ENCODE measurements at regions not wholly inside any gene's neighbourhood (a gene's known extent, or its start where the extent isn't known, plus 50 kb on each side); places are given as distances from the start of the nearest gene placed in this dataset.

DNA sequence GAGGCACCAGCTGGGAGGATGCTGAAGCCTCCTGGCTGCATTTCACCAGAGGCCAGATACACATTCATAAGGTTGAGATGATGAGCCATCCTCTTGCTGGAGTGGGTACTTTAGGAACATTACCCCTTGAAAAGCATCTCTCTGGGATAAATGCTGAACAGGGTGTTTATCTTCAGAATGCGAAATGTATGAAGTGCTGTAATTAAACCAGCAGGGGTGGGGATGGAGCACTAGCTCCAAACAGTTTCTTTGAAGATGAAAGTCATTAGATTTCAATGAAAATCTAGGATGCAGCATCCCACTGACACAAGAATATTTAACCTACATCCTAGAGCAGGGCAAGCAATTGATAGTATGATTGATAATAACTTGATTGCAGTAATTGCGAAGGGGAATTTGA is 158.1 kb downstream of the CYLD start:
- ATAC-seq (ENCODE audit: low FRiP score in 2 of 2) = no peak
- no peaks in the 10 kb centered on the region for H3K4me1 ChIP-seq
- WGBS, 2 donors = 81 to 95% methylated on average over 2 of the region's 2 CpGs
- H3K4me3 ChIP-seq = no peak overlapping the region
- no peaks in the 10 kb centered on the region for H3K27me3 ChIP-seq
- DNase-seq = no peak
- TF ChIP-seq POLR2A (IDR thresholded peaks at IDR 0.05) (no peak), EP300 (IDR thresholded peaks at IDR 0.05) (no peak), POLR2AphosphoS5 (IDR thresholded peaks at IDR 0.05) (no peak)
- TF ChIP-seq, protein P1, sequence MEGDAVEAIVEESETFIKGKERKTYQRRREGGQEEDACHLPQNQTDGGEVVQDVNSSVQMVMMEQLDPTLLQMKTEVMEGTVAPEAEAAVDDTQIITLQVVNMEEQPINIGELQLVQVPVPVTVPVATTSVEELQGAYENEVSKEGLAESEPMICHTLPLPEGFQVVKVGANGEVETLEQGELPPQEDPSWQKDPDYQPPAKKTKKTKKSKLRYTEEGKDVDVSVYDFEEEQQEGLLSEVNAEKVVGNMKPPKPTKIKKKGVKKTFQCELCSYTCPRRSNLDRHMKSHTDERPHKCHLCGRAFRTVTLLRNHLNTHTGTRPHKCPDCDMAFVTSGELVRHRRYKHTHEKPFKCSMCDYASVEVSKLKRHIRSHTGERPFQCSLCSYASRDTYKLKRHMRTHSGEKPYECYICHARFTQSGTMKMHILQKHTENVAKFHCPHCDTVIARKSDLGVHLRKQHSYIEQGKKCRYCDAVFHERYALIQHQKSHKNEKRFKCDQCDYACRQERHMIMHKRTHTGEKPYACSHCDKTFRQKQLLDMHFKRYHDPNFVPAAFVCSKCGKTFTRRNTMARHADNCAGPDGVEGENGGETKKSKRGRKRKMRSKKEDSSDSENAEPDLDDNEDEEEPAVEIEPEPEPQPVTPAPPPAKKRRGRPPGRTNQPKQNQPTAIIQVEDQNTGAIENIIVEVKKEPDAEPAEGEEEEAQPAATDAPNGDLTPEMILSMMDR (IDR thresholded peaks at IDR 0.05) = no peak
- no peak overlapping the region for H3K27ac ChIP-seq
- no peaks in the 10 kb centered on the region for H3K9me3 ChIP-seq
- no peaks in the 10 kb centered on the region for H3K36me3 ChIP-seq

GRCh38 chr16:50889746-50890145 is 147.9 kb downstream of the CYLD start:
- DNase-seq = no peak
- H3K4me3 ChIP-seq = no peak overlapping the region
- H3K27me3 ChIP-seq = no peaks in the 10 kb centered on the region
- no peaks in the 10 kb centered on the region for H3K9me3 ChIP-seq
- no peak for ATAC-seq (ENCODE audit: low FRiP score in 2 of 2)
- H3K27ac ChIP-seq = no peak overlapping the region
- H3K4me1 ChIP-seq = no peaks in the 10 kb centered on the region
- TF ChIP-seq POLR2AphosphoS5 (IDR thresholded peaks at IDR 0.05) = no peak
- no peak for TF ChIP-seq POLR2A (IDR thresholded peaks at IDR 0.05)
- TF ChIP-seq, protein P1 (IDR thresholded peaks at IDR 0.05) = no peak
- no peak for TF ChIP-seq EP300 (IDR thresholded peaks at IDR 0.05)
- 72 to 78% methylated on average over 7 of the region's 7 CpGs for WGBS, 2 donors
- no peaks in the 10 kb centered on the region for H3K36me3 ChIP-seq

DNA sequence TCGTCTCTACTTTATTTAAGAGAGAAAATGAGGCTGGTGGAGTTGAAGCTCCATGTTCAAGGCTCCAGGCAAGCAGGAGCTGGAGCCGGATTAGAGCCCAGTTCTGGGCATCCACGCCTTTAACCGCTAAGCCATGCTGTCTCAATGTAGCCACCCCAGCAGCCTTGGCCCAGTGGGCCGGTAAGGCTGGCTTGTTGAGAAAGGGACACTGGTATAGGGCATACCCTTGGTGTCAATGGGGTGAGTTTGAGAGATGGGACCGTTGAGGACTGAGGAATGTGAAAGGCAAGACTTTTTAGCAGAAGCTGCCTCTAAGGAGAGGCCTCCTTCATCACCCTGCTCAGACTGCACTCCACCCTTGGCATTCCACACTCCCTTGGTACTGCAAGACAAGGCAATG is 147.4 kb downstream of the CYLD start:
- Histone ChIP-seq H3K4me3 (no peak overlapping the region), H3K36me3 (no peaks in the 10 kb centered on the region), H3K4me1 (no peaks in the 10 kb centered on the region), H3K27ac (no peak overlapping the region), H3K9me3 (no peaks in the 10 kb centered on the region), H3K27me3 (no peaks in the 10 kb centered on the region)
- TF ChIP-seq, protein P1 (IDR thresholded peaks at IDR 0.05) = no peak
- no peak for TF ChIP-seq POLR2A (IDR thresholded peaks at IDR 0.05)
- TF ChIP-seq EP300 (IDR thresholded peaks at IDR 0.05) = no peak
- no peak for TF ChIP-seq POLR2AphosphoS5 (IDR thresholded peaks at IDR 0.05)
- 83 to 90% methylated on average over 6 of the region's 6 CpGs for WGBS, 2 donors
- ATAC-seq (ENCODE audit: low FRiP score in 2 of 2) = no peak
- no peak for DNase-seq

GRCh38 chr16:50888486-50889261 is 146.8 kb downstream of the CYLD start:
- Histone ChIP-seq H3K27ac (no peak overlapping the region), H3K4me3 (no peak overlapping the region), H3K27me3 (no peaks in the 10 kb centered on the region), H3K4me1 (no peaks in the 10 kb centered on the region), H3K36me3 (no peaks in the 10 kb centered on the region), H3K9me3 (no peaks in the 10 kb centered on the region)
- TF ChIP-seq, protein P1 (IDR thresholded peaks at IDR 0.05) = no peak
- TF ChIP-seq POLR2A (IDR thresholded peaks at IDR 0.05) (no peak), EP300 (IDR thresholded peaks at IDR 0.05) (no peak), POLR2AphosphoS5 (IDR thresholded peaks at IDR 0.05) (no peak)
- DNase-seq (no peak), ATAC-seq (ENCODE audit: low FRiP score in 2 of 2) (no peak)
- 85 to 89% methylated on average over 4 to 9 of the region's 9 CpGs for WGBS, 2 donors
